Psoas muscle (tissue), 7 donors: ENCODE measurements at regions not wholly inside any gene's neighbourhood (a gene's known extent, or its start where the extent isn't known, plus 50 kb on each side); places are given as distances from the start of the nearest gene placed in this dataset.

ENCODE experiments used
- ATAC-seq, 4 donors: fragments of 200-7000 bp; cut with Tn5 transposase; one replicate each; pipeline ENCODE4 v1.9.1; 2020; ENCODE audit warnings: moderate library complexity in 3 of 4, mild to moderate bottlenecking in 2 of 4
- DNase-seq, 2 donors: peaks; one replicate each; pipeline ENCODE4 v3.0.0-alpha.2; 2020
- H3K27ac ChIP-seq: fragments of 200-600 bp; one replicate; pipeline ENCODE4 v1.8.0; 2022
- H3K27me3 ChIP-seq, 3 donors: fragments of 200-600 bp in 1 of 3; one replicate each; pipeline versions ENCODE4 v1.6.1 to v1.8.0; 2013 to 2022; ENCODE audit warnings: low read length in 2 of 3, mild to moderate bottlenecking in 2 of 3, moderate library complexity in 1 of 3; ENCODE audit not compliant: insufficient read depth in 3 of 3
- H3K36me3 ChIP-seq, 2 donors: fragments of 200-600 bp in 1 of 2; one replicate each; pipeline versions ENCODE4 v1.6.1 to v1.8.0; 2013 to 2022; ENCODE audit warnings: low read depth in 1 of 2, mild to moderate bottlenecking in 1 of 2, moderate library complexity in 1 of 2; ENCODE audit not compliant: insufficient read depth in 1 of 2
- H3K4me1 ChIP-seq: fragments of 200-600 bp; one replicate; pipeline ENCODE4 v1.8.0; 2022
- H3K4me3 ChIP-seq: fragments of 200-600 bp; one replicate; pipeline ENCODE4 v1.8.0; 2022; ENCODE audit warnings: mild to moderate bottlenecking
- H3K9me3 ChIP-seq: fragments of 200-600 bp; one replicate; pipeline ENCODE4 v1.8.0; 2022
- CTCF ChIP-seq: fragments of 200-600 bp; IDR thresholded peaks from one replicate; pipeline ENCODE4 v1.8.0; 2022; ENCODE audit warnings: antibody characterized with exemption
- WGBS, 3 donors: extraction: QIAGEN DNeasy Blood & Tissue Kit; methylation state at CpG; one replicate each; pipeline versions ENCODE4 v1.1.6 to v1.1.7; 2013; 5-methylcytosine and 5-hydroxymethylcytosine counted together
- intact Hi-C, 2 donors: fragments of 100-400 bp; cut with DNase I; formaldehyde crosslinking; loops; one replicate each; pipeline versions ENCODE4 v1.11.0 to v1.14.2; 2022
- donor health status: healthy with polysubstance abuse.
- donor health status: DM: no; HTN: no; CAD: no; lungs with moderate emphysema.
- donor health status: Bipolar disorder and iron deficiency.
- donor health status: healthy.
- donor health status: DM: yes; HTN: yes; CAD: no.
- donor health status: DM: no; HTN: no; CAD: no.
- donor health status: DM: yes; HTN: yes; CAD: no.

- intact Hi-C loops, result loop anchor here (2.0 to 10.0 kb wide), 4 partner anchors 222 to 585 kb away; partner anchors contain the start of gene RGMA (in 1 of the 2)
These were observed 530.6 kb upstream of the RGMA start for GRCh38 chr15:93619597-93619996.

GRCh38 chr15:93617443-93617842 is 528.4 kb upstream of the RGMA start:
- no peaks in the 10 kb centered on the region for H3K27me3 ChIP-seq
- H3K9me3 ChIP-seq, result no peaks in the 10 kb centered on the region
- H3K4me3 ChIP-seq, result no peak overlapping the region
- TF ChIP-seq CTCF, result peak; percentile 49
- intact Hi-C loops, result loop anchor here (5.0 to 10.0 kb wide), 3 partner anchors 220 to 583 kb away; partner anchors contain the start of gene RGMA (in 1 of the 2)
- H3K27ac ChIP-seq, result no peak overlapping the region
- no peaks in the 10 kb centered on the region for H3K4me1 ChIP-seq
- DNase-seq (peak; percentile 14 to 57), ATAC-seq (peak; percentile 65 to 92 (median 86))
- no peaks in the 10 kb centered on the region for H3K36me3 ChIP-seq

More at GRCh38 chr15:93619597-93619996, 530.6 kb upstream of the RGMA start:
- TF ChIP-seq CTCF, result no peak
- DNase-seq, result no peak
- WGBS, 3 donors, result 87 to 91% (median 87%) methylated on average over 5 of the region's 5 CpGs
- Histone ChIP-seq H3K27me3 (no peaks in the 10 kb centered on the region), H3K36me3 (no peaks in the 10 kb centered on the region), H3K4me1 (no peaks in the 10 kb centered on the region), H3K9me3 (no peaks in the 10 kb centered on the region), H3K4me3 (no peak overlapping the region), H3K27ac (no peak overlapping the region)
- ATAC-seq, result no peak

- Histone ChIP-seq H3K27ac (peak overlapping the region; percentile 18), H3K36me3 (no peaks in the 10 kb centered on the region), H3K4me3 (no peak overlapping the region), H3K4me1 (no peaks in the 10 kb centered on the region), H3K27me3 (no peaks in the 10 kb centered on the region), H3K9me3 (no peaks in the 10 kb centered on the region)
- WGBS, 3 donors, result 36 to 57% (median 41%) methylated on average over 11 of the region's 11 CpGs
- intact Hi-C loops, result loop anchor here (5.0 to 10.0 kb wide), 3 partner anchors 217 to 580 kb away; partner anchors contain the start of gene RGMA (in 1 of the 2)
- DNase-seq (peak; percentile 19 to 76), ATAC-seq (peak in 3 of 4 donors; percentile 9 to 52 (median 23))
- no peak for TF ChIP-seq CTCF
These were observed 525.5 kb upstream of the RGMA start for GRCh38 chr15:93614386-93615104.

GRCh38 chr15:93613386-93613785 is 524.4 kb upstream of the RGMA start:
- TF ChIP-seq CTCF, result no peak
- H3K4me3 ChIP-seq, result no peak overlapping the region
- no peaks in the 10 kb centered on the region for H3K27me3 ChIP-seq
- 81 to 94% (median 87%) methylated on average over 3 of the region's 3 CpGs for WGBS, 3 donors
- H3K4me1 ChIP-seq, result peaks cover 7% of the 10 kb centered on the region
- H3K36me3 ChIP-seq, result no peaks in the 10 kb centered on the region
- no peaks in the 10 kb centered on the region for H3K9me3 ChIP-seq
- intact Hi-C loops, result loop anchor here (10.0 kb wide), 2 partner anchors 529 to 579 kb away; partner anchors contain the start of gene RGMA (in 1 of the 2)
- H3K27ac ChIP-seq, result no peak overlapping the region
- no peak for DNase-seq
- ATAC-seq, result no peak
